ENCODE measurements at regions not wholly inside any gene's neighbourhood (a gene's known extent, or its start where the extent isn't known, plus 50 kb on each side); places are given as distances from the start of the nearest gene placed in this dataset.
A peak's percentile ranks its signal among the peaks of the same experiment; 100 is the strongest.

DNA sequence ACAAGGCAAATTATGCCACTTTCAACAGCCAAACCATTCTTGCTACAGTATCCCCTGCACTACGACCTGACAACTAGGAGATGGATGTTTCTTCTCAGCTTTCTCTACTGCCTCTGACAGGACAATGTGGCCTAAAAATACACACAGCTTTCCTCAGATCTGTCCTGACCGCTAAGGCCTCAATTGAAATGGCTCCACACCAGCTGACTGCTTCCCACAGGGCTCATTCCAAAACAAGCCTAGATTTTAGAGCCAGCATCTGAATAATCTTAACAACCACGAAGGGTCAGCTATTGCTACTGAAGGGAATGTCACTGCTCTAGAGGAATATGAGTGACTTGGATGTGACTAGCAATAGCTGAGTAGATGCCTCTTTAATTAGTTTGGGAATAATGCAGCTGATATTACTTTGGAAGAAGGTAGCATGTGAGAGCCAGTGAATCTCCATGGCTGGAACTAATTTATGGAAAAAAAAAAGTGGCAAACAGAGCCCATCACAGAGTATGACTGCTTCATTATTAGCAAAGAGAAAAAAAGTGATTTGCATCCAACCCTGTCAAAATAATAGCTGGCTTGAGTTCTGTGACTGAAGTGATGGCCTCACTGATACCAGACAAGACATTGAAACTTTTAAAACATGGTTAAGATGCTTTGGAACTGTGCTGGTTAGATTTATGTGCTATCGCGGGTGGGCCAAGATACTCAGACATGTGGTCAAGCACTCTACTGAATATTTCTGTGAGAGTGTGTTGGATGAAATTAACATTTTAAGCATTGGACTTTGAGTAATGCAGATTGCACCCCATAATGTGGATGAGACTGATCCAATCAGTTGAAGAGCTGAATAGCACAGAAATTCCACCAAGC, 450.2 kb downstream of the NR2F1-AS1 start:
- no peak overlapping the region for H3K4me3 ChIP-seq (ENCODE audit: low read depth, low read length)
- TF ChIP-seq CTCF (IDR thresholded peaks at IDR 0.05; ENCODE audit: low read depth, low read length, missing control alignments): no peak
- in situ Hi-C loops (cut with HindIII; ENCODE audit: low sequenced_read_pairs): no loop called here
- DNase-seq (ENCODE audit: low read depth): peak; percentile 20

DNA sequence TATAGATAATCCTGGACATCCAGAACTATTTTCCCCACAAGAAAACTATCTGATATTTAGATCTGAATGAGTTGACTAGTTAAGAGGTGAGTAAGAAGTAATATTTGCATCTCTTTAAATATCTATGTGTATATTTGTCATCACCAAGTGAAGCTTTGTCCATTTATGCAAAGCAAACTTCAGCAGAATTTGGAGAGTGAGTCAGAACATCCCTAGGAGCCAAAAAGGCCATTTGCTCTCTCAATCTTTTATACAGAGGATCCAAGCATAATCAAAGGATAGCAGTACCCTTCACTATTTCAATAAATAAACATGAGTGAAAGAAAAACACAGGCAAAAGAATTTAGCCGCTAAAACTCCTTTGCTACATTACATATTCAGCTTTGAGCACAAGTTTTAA, 454.4 kb downstream of the NR2F1-AS1 start:
- TF ChIP-seq CTCF (IDR thresholded peaks at IDR 0.05; ENCODE audit: low read depth, low read length, missing control alignments): no peak
- no peak overlapping the region for H3K4me3 ChIP-seq (ENCODE audit: low read depth, low read length)
- in situ Hi-C loops (cut with HindIII; ENCODE audit: low sequenced_read_pairs): no loop called here
- DNase-seq (ENCODE audit: low read depth): peak; percentile 19

DNA sequence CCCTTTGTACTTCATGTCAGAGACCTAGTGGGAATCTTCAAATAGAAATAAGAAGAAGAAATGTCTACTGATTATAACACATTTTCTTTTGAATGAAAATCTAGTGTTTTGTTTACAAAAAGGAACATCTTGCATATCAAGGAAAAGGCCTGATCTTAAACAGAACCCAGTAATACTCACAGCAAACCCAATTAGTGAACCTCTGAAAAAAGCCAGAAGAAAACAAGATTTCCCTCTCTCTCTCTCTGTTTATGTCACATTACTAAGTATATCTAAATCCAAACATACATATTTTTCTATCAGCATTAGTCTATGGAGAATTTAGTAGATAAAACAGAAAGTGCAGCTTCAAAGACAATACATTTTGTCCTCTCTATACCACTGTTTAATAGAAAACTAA, 457.9 kb downstream of the NR2F1-AS1 start:
- no peak overlapping the region for H3K4me3 ChIP-seq (ENCODE audit: low read depth, low read length)
- in situ Hi-C loops (cut with HindIII; ENCODE audit: low sequenced_read_pairs): no loop called here
- DNase-seq (ENCODE audit: low read depth): no peak
- no peak for TF ChIP-seq CTCF (IDR thresholded peaks at IDR 0.05; ENCODE audit: low read depth, low read length, missing control alignments)

- no peak for TF ChIP-seq CTCF (IDR thresholded peaks at IDR 0.05; ENCODE audit: low read depth, low read length, missing control alignments)
- DNase-seq (ENCODE audit: low read depth): no peak
- no peak overlapping the region for H3K4me3 ChIP-seq (ENCODE audit: low read depth, low read length)
- in situ Hi-C loops (cut with HindIII; ENCODE audit: low sequenced_read_pairs): no loop called here
Observed at GRCh38 chr5:93122446-93122845, 458.6 kb downstream of the NR2F1-AS1 start.

DNA sequence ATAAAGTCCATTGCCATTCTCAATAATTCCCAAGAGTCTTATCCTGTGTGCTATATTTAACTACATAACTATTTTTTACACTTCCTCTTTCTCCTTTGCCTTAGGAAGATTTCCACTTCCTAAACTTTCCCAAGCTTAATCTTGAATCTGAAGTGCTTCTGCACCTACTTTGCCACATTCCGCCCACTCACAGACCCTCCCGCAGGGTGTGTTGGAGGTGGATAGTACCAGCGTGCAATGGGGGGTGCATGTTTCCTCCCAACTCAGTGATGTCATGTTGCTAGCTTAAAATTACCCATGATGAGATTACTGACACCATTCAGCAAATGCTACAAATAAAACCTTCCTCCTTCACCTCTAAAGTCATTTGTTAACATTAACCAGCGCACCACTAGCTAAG, 460.2 kb downstream of the NR2F1-AS1 start:
- DNase-seq (ENCODE audit: low read depth): no peak
- in situ Hi-C loops (cut with HindIII; ENCODE audit: low sequenced_read_pairs): no loop called here
- no peak overlapping the region for H3K4me3 ChIP-seq (ENCODE audit: low read depth, low read length)
- TF ChIP-seq CTCF (IDR thresholded peaks at IDR 0.05; ENCODE audit: low read depth, low read length, missing control alignments): no peak

- in situ Hi-C loops (cut with HindIII; ENCODE audit: low sequenced_read_pairs): no loop called here
- no peak for TF ChIP-seq CTCF (IDR thresholded peaks at IDR 0.05; ENCODE audit: low read depth, low read length, missing control alignments)
- H3K4me3 ChIP-seq (ENCODE audit: low read depth, low read length): no peak overlapping the region
- DNase-seq (ENCODE audit: low read depth): no peak
Observed at GRCh38 chr5:93120051-93120450, 461.0 kb downstream of the NR2F1-AS1 start.

All from astrocyte of the cerebellum (primary cell).